K562 (cell line): ENCODE measurements at regions not wholly inside any gene's neighbourhood (a gene's known extent, or its start where the extent isn't known, plus 50 kb on each side); places are given as distances from the start of the nearest gene placed in this dataset.

ENCODE experiments used
- ATAC-seq: fragments of 200-7000 bp; cut with Tn5 transposase; 3 replicates; pipeline ENCODE4 v1.9.1; 2020; ENCODE audit warnings: moderate library complexity
- BruUV-seq: library from RNA; stranded (reverse); fragments of 400-500 nt; replicated peaks from 2 replicates; lab custom pipeline; 2021; lab: Mats Ljungman, UMichigan
- CTCF ChIA-PET: fragments of 300-600 bp; formaldehyde crosslinking; extraction: SDS; loops from one replicate; lab custom pipeline; 2021; ENCODE audit warnings: low intra/inter-chr PET ratio; lab: Yijun Ruan, JAX
- POLR2A ChIA-PET: fragments of 300-600, 350-650 bp; sonication (Branson Sonifier 250); formaldehyde crosslinking; extraction: SDS; loops from one replicate; lab custom pipeline; 2021; ENCODE audit warnings: antibody characterized with exemption, inconsistent platforms; lab: Yijun Ruan, JAX
- DNase-seq, 4 experiments: peaks; one replicate each; pipeline versions ENCODE4 v3.0.0 to v3.0.0-alpha.2; 2011 to 2018; ENCODE audit warnings: low spot score in 3 of 4, mixed read lengths in 3 of 4; ENCODE audit errors: extremely low read depth in 1 of 4
- FAIRE-seq: peaks from 2 replicates; lab custom pipeline; 2011; peaks lifted over from hg19 to GRCh38; lab: Jason Lieb, UNC
- H2AFZ ChIP-seq: 2 replicates; pipeline ENCODE4 v1.6.0; 2011; ENCODE audit warnings: low read depth, low read length, control low read depth, inconsistent platforms
- H3K27ac ChIP-seq: fragments of 200-600 bp; 3 replicates; pipeline ENCODE4 v1.8.0; 2011; ENCODE audit warnings: low read depth, mild to moderate bottlenecking, control low read depth, inconsistent platforms, low read length, moderate library complexity, mixed read lengths; ENCODE audit errors: extremely low read depth
- H3K27me3 ChIP-seq, 2 experiments: fragments of 300-600 bp in 1 of 2; 2 replicates in 1 of 2; 3 replicates in 1 of 2; pipeline versions ENCODE4 v1.6.0 to v1.8.0; 2011; ENCODE audit warnings: inconsistent platforms in 2 of 2, low read length in 2 of 2, mild to moderate bottlenecking in 1 of 2, mixed read lengths in 1 of 2, moderate library complexity in 1 of 2; ENCODE audit not compliant: control insufficient read depth in 2 of 2, insufficient read depth in 2 of 2
- H3K36me3 ChIP-seq: fragments of 300-600 bp; 3 replicates; pipeline ENCODE4 v1.8.0; 2011; ENCODE audit warnings: mild to moderate bottlenecking, low read length, inconsistent platforms; ENCODE audit not compliant: control insufficient read depth, insufficient read depth
- H3K4me1 ChIP-seq, 2 experiments: fragments of 200-600 bp in 1 of 2; replicated peaks in 1 of 2; 2 replicates in 1 of 2; 3 replicates in 1 of 2; pipeline versions ENCODE4 v1.5.1 to v1.8.0; 2011; ENCODE audit warnings: inconsistent platforms in 2 of 2, low read length in 2 of 2, mild to moderate bottlenecking in 1 of 2, mixed read lengths in 1 of 2, moderate library complexity in 1 of 2; ENCODE audit not compliant: control insufficient read depth in 2 of 2, insufficient read depth in 2 of 2
- H3K4me2 ChIP-seq: 2 replicates; pipeline ENCODE4 v1.6.1; 2011; ENCODE audit warnings: low read length, control low read depth, inconsistent platforms, mixed read lengths; ENCODE audit not compliant: insufficient read depth
- H3K4me3 ChIP-seq: fragments of 200-600 bp; sonication (generic), shearing (Covaris generic); 2 replicates; pipeline ENCODE4 v1.5.1; 2016; ENCODE audit warnings: control low read depth, inconsistent platforms
- H3K79me2 ChIP-seq: fragments of 200-600 bp; 3 replicates; pipeline ENCODE4 v1.8.0; 2011; ENCODE audit warnings: low read length, inconsistent platforms; ENCODE audit not compliant: control insufficient read depth, insufficient read depth
- H3K9ac ChIP-seq, 2 experiments: 2 replicates each; pipeline versions ENCODE4 v1.6.0 to v1.6.1; 2011; ENCODE audit warnings: low read depth in 2 of 2, low read length in 2 of 2, control low read depth in 1 of 2, inconsistent platforms in 1 of 2, mild to moderate bottlenecking in 1 of 2, mixed read lengths in 1 of 2; ENCODE audit not compliant: insufficient read depth in 1 of 2
- H3K9me1 ChIP-seq: one replicate; pipeline ENCODE4 v1.6.0; 2011; ENCODE audit warnings: inconsistent platforms, mild to moderate bottlenecking, low read length, moderate library complexity; ENCODE audit not compliant: control insufficient read depth, insufficient read depth
- H3K9me3 ChIP-seq: replicated peaks from 2 replicates; pipeline ENCODE4 v1.5.1; 2011; ENCODE audit warnings: low read depth, low read length, inconsistent platforms; ENCODE audit not compliant: control insufficient read depth, insufficient read depth
- H4K20me1 ChIP-seq: replicated peaks from 2 replicates; pipeline ENCODE4 v1.6.1; 2011; ENCODE audit warnings: low read length, inconsistent platforms, mixed read lengths; ENCODE audit not compliant: control insufficient read depth, insufficient read depth
- CBFA2T3 ChIP-seq: fragments of 450-650 bp; IDR thresholded peaks from 2 replicates; pipeline ENCODE4 v1.6.1; 2017
- CEBPB ChIP-seq: fragments of 450-650 bp; IDR thresholded peaks from 2 replicates; pipeline ENCODE4 v1.6.1; 2016; ENCODE audit warnings: missing genetic modification characterization, missing compliant biosample characterization
- CSDE1 ChIP-seq, 2 experiments: fragments of 450-650 bp; IDR thresholded peaks; 2 replicates each; pipeline ENCODE4 v1.6.1; 2016; ENCODE audit warnings: mild to moderate bottlenecking in 1 of 2
- ELK1 ChIP-seq: sonication (generic); formaldehyde crosslinking; IDR thresholded peaks from 2 replicates; pipeline ENCODE4 v1.8.1; 2022; ENCODE audit warnings: missing genetic modification reagents
- GATA2 ChIP-seq: sonication (generic); formaldehyde crosslinking; IDR thresholded peaks from 2 replicates; pipeline ENCODE4 v1.4.0; 2020; ENCODE audit warnings: mild to moderate bottlenecking, missing genetic modification reagents
- GTF2F1 ChIP-seq: IDR thresholded peaks from 2 replicates; pipeline ENCODE4 v1.6.1; 2011; ENCODE audit warnings: low read depth, low read length, improper control_type of control experiment
- KLF16 ChIP-seq: IDR thresholded peaks from 2 replicates; pipeline ENCODE4 v1.6.1; 2016; ENCODE audit warnings: antibody characterized with exemption
- MAFF ChIP-seq: IDR thresholded peaks from 2 replicates; pipeline ENCODE4 v1.6.1; 2012; ENCODE audit warnings: low read length, improper control_type of control experiment
- NR2C2 ChIP-seq, 2 experiments: fragments of 200-800 bp in 1 of 2; sonication (Bioruptor generic) in 1 of 2; sonication (generic) in 1 of 2; formaldehyde crosslinking in 1 of 2; IDR thresholded peaks; 2 replicates each; pipeline versions ENCODE4 v1.6.1 to v1.8.0; 2016 to 2022; ENCODE audit warnings: mild to moderate bottlenecking in 1 of 2, missing compliant biosample characterization in 1 of 2, missing genetic modification characterization in 1 of 2, missing genetic modification reagents in 1 of 2
- RNF2 ChIP-seq: sonication (generic); IDR thresholded peaks from 2 replicates; pipeline ENCODE4 v1.6.1; 2016
- ZFPM2 ChIP-seq: fragments of 250-450 bp; sonication (Bioruptor Pico); IDR thresholded peaks from 2 replicates; pipeline ENCODE4 v1.5.1; 2022; ENCODE audit warnings: mild to moderate bottlenecking
- ZNF121 ChIP-seq: sonication (generic); formaldehyde crosslinking; conservative IDR thresholded peaks from 2 replicates; pipeline ENCODE4 v1.8.0; 2022; ENCODE audit warnings: missing genetic modification reagents
- ZNF224 ChIP-seq: sonication (generic); formaldehyde crosslinking; IDR thresholded peaks from 2 replicates; pipeline ENCODE4 v1.8.0; 2022; ENCODE audit warnings: mild to moderate bottlenecking, missing genetic modification reagents
- ZNF263 ChIP-seq: sonication (generic); formaldehyde crosslinking; IDR thresholded peaks from 2 replicates; pipeline ENCODE4 v1.8.0; 2022; ENCODE audit warnings: mild to moderate bottlenecking, missing genetic modification reagents, borderline replicate concordance
- ZNF830 ChIP-seq: fragments of 250-450 bp; sonication (Bioruptor Pico); IDR thresholded peaks from 2 replicates; pipeline ENCODE4 v1.5.0; 2021; ENCODE audit warnings: mild to moderate bottlenecking
- WGBS: fragments of 100-300 bp; shearing (Covaris generic); methylation state at CpG from one replicate; pipeline ENCODE4 v1.1.6; 2016; ENCODE audit warnings: low coverage, mixed read lengths; ENCODE audit not compliant: insufficient coverage; ENCODE audit errors: missing lambda C conversion rate; 5-methylcytosine and 5-hydroxymethylcytosine counted together
- in situ Hi-C: fragments of 300-500 bp; cut with MboI; formaldehyde crosslinking; loops from 4 replicates; pipeline ENCODE4 v1.15.0; 2018; ENCODE audit warnings: inconsistent platforms, mixed read lengths
- intact Hi-C: fragments of 100-400 bp; cut with micrococcal nuclease; formaldehyde crosslinking; loops from 2 replicates; pipeline ENCODE4 v1.14.2; 2022

- FAIRE-seq (no peak), DNase-seq (no peak), ATAC-seq (no peak)
- Histone ChIP-seq H3K4me3 (no peak overlapping the region), H3K9me1 (no peaks in the 10 kb centered on the region), H3K4me1 (peaks cover 0 to 8% of the 10 kb centered on the region in 2 experiments; a peak in 2 of 5 replicates), H3K36me3 (no peaks in the 10 kb centered on the region), H3K79me2 (no peaks in the 10 kb centered on the region), H3K9me3 (no peaks in the 10 kb centered on the region), H4K20me1 (no peaks in the 10 kb centered on the region), H2AFZ (no peak overlapping the region), H3K9ac (no peak overlapping the region), H3K27ac (no peak overlapping the region), H3K4me2 (no peak overlapping the region), H3K27me3 (no peaks in the 10 kb centered on the region)
- intact Hi-C loops = no loop called here
- TF ChIP-seq ZNF121 (CRISPR knock-in tag) (peak; percentile 92), RNF2 (no peak)
- POLR2A ChIA-PET = no interaction called here
- CTCF ChIA-PET = no interaction called here
- 75% methylated on average over 5 of the region's 5 CpGs for WGBS
- BruUV-seq = no TSS peak
- in situ Hi-C loops = no loop called here
These were observed 247.1 kb downstream of the ANAPC1 start for GRCh38 chr2:111636905-111637304.

- Histone ChIP-seq H3K4me3 (no peak overlapping the region), H3K4me2 (no peak overlapping the region), H3K9me1 (no peaks in the 10 kb centered on the region), H3K9me3 (no peaks in the 10 kb centered on the region), H4K20me1 (no peaks in the 10 kb centered on the region), H3K9ac (no peak overlapping the region), H3K79me2 (no peaks in the 10 kb centered on the region), H3K36me3 (no peaks in the 10 kb centered on the region), H2AFZ (no peak overlapping the region), H3K27ac (no peak overlapping the region), H3K4me1 (peaks cover 4 to 18% of the 10 kb centered on the region in 2 experiments; a peak in 4 of 5 replicates), H3K27me3 (no peaks in the 10 kb centered on the region)
- BruUV-seq = no TSS peak
- no peak for ATAC-seq
- DNase-seq = no peak
- intact Hi-C loops (no loop called here), in situ Hi-C loops (no loop called here)
- WGBS = 49% methylated on average over 4 of the region's 4 CpGs
- POLR2A ChIA-PET = interaction anchor here (1.0 kb wide), 1 partner anchor 14 kb away, joined by 3 read pairs; no protein-coding TSS in a partner anchor
- CTCF ChIA-PET = no interaction called here
- no peak for FAIRE-seq
- TF ChIP-seq GTF2F1 (no peak), CSDE1 (IDR thresholded peaks at IDR 0.05) (no peak), ZFPM2 (CRISPR knock-in tag) (no peak), ZNF830 (CRISPR knock-in tag) (no peak), ZNF263 (CRISPR knock-in tag) (no peak), ELK1 (CRISPR knock-in tag) (no peak), ZNF224 (peak; percentile 81; the same call in 1 of the 2 replicates), NR2C2 (CRISPR knock-in tag; IDR thresholded peaks at IDR 0.05) (no peak), NR2C2 (tag; IDR thresholded peaks at IDR 0.05) (no peak), KLF16 (no peak), CEBPB (tag) (peak; percentile 65), CBFA2T3 (no peak), MAFF (no peak), GATA2 (CRISPR knock-in tag) (no peak)
These were observed 245.6 kb downstream of the ANAPC1 start for GRCh38 chr2:111638274-111638877.
